RCC 7860 (cell line): ENCODE measurements at regions not wholly inside any gene's neighbourhood (a gene's known extent, or its start where the extent isn't known, plus 50 kb on each side); places are given as distances from the start of the nearest gene placed in this dataset.

Source experiments
- DNase-seq: peaks from one replicate; pipeline ENCODE4 v3.0.0-alpha.2; 2015; ENCODE audit warnings: low spot score
- FAIRE-seq: peaks from 2 replicates; lab custom pipeline; 2012; peaks lifted over from hg19 to GRCh38; lab: Jason Lieb, UNC

DNA sequence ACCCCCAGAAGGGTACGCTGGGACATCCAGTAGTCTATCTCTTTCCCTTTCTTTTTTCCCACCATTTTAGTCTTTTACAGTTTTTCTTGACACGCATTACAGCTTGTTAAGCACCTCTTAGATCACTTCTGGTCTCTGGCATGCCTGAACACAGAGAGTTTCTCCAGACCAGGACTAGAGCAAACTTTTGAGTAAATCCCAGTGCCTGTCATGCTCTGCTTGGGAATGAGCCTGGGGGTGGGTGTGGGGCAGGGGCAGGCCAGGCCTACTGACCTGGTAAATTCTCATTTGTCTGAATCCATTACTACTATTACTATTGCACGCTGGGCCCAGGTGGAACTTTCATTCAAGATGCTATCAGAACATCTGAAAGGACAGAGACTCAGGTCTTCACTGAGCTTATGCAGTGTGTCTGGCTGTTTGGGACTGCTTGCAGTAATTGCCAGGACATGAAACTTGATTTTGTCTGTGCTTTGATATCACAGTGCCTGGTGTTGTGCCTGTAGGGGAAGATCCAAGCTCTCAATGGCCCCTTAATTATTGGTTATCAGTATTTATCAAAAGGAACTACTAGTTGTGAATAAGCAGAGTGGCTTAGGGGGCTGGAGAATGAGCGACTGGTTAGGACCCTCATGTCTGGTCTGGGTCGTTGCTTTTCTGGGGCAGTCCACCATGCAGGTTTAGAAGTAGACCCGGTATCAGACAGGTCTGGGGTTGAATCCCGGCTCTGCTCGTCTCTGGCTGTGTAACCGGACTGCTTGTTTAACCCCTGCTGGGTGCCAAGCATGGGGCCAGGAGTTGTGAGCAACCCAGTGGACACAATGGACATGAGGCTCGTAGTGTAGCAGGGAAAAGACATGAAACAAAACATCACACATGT lies 196.1 kb upstream of the TLE3 start:
- DNase-seq (no peak), FAIRE-seq (no peak)

DNA sequence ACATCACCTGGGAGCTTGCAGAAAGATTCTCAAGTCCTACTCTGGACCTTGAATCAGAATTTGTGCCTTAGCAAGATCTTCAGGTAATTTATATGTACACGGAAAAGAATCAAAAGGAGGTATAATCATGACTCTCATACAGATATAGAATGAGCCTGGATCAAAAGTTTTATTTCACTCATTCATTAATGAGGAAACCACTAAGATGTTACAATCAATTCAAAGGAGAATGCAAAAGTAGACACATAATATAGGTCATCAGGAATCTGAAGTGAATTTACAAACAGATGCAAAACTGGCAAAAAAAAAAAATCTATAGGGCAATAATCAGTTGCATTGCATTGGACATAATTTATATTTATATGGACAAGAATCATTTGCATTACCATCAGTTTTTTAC lies 195.4 kb upstream of the TLE3 start:
- DNase-seq (no peak), FAIRE-seq (no peak)

DNA sequence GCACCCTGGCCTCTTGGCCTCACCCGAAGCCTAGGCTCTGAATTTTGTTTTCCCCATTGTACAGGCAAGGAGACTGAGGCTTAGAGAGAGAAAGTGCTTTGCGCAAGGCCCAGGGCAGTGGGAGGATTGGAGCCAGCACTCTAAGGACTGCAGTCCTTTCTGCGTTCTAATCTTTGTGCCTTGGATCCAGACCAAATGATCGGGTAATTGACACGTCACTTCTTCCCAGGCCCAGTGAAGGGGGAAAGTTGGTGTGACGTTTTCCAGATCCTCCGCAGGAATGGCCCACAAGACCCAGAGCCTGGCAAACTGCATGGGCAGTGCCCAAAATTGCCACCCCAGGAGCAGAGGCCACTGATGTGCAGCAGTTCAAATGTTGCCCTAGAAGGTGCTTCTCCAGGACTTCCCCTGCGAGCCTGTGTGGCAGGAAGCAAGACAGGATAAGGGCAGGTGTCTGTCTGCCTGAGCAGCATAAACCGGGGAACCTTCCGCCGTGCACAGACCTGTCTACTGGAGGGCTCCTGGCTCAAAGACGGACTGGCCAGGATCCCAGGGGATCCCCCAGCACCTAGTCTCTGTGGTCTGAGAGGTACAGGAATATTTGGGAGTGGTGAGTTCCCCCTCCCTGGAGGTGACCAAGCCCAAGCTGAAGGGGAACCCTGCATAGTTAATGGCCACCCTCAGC lies 194.5 kb upstream of the TLE3 start:
- FAIRE-seq = no peak
- DNase-seq = no peak

DNA sequence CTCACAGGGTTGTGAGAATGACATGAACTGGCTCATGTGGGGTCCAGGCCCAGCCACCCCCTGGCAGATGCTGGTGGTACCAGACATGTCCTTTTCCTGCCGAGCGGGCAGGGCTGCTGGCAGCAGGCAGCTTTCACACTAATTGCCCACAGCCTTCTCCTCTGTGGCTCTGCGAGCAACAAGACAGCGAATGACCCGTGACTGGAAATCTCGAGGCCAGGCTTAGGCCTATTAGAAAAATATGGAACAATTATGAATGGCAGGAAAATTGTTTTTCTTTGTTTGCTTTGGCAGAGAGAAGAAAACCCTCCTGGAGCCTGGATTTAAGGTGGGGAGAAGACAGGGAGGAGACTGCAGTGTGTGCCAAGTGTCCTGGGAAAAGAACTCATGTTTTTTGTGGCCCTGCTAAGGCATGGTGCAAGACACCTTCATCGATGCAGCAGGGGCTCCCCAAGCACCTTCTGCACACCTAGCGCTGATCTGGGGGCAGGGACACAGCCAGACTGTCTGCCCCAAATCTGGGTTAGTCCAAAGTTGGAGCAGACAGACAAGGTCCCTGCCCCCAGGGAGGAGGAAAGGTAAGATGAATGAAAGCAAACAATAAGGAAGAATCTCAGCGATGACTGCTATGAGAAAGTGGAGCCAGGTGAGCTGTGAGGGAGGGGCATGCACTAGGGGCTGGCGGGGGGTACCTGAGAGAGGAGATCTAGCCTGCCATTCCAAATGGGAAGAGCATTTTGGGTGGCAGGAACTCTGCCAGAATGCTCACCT lies 193.8 kb upstream of the TLE3 start:
- FAIRE-seq = no peak
- DNase-seq = no peak

DNA sequence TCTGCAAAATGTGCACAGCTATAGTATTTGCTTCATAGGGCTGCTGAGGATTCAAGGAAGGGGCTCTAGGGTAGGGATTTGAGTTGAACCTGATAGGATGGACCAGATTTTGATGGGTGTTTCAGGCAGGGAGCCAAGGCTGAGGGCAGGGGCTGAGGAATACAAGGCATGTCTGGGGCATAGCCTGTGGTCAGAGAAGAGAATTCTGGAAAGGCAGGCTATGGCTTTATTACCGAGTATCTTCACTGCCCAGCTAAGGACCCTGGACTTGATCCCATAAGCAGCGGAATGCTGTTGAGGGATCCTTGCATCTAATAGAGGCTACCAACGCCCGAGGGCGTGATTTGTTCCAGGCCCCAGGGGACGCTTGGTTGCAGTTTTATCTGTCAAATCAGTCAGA lies 193.0 kb upstream of the TLE3 start:
- FAIRE-seq (no peak), DNase-seq (no peak)

DNA sequence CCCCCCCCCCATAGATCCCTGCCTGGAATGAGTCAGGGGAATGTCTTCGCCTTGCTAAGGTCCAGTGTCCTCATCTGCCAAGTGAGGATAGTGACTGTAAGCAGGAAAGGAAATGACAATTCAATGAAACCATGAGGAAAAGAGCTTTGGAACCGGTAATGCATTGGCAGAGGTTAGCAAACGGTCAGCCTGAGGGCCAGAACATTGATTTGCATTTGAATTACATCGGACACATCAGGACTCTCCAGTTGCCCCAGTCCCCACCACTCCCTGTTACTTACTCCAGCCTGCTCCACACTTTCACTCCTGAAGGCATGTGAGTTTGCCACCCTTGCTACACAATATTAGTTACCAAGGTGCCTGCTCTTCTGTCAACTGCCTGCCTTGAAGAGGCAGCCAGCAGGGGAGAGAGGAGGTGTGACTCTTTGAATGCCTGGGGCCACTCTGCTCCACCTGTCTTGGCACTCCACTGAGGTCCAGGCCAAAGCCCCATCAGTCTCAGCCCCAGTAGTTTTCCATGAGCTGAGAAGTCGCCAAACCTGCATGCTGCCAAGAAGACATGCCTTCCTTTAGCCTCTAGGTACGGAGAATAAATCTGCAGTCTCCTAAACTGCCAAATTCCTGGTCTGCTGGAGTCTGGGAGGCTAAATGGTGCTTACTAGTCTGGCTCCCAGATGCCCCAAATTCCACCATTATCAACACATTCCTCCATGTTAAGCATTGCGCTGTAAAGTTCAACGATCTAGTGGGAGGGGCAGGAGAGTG lies 191.7 kb upstream of the TLE3 start:
- no peak for FAIRE-seq
- no peak for DNase-seq

DNA sequence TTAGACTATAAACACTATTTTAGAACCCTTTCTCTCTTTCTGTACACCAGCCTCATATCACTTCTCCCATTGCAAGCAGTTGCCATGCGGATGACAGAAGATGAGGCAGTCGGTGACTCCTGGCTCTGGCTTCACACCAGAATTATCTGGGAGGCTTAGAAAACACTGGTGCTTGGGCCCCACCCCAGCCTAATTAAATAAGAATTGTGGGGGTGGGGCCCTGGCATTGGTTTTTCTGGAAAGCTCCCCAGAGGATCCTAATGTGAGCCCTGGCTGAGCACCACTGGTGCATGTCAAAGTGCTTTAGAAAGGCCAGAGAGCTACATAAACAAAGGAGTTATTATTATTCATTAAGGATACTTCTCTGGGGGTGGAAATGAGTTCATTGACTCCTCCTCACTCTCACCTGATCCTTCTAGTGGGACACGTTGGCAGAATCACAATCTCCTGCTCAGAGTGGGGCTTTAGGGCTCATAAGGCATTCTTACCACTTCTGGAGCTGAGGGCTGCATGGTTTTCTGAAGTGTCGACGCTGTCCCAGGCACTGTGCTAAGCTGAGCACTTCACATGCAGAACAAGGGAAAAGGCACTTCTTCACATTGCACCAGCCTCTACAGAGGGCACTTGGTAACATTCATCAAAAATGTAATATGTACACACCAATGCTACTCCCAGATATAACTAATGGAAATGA lies 188.5 kb upstream of the TLE3 start:
- DNase-seq = no peak
- no peak for FAIRE-seq

DNA sequence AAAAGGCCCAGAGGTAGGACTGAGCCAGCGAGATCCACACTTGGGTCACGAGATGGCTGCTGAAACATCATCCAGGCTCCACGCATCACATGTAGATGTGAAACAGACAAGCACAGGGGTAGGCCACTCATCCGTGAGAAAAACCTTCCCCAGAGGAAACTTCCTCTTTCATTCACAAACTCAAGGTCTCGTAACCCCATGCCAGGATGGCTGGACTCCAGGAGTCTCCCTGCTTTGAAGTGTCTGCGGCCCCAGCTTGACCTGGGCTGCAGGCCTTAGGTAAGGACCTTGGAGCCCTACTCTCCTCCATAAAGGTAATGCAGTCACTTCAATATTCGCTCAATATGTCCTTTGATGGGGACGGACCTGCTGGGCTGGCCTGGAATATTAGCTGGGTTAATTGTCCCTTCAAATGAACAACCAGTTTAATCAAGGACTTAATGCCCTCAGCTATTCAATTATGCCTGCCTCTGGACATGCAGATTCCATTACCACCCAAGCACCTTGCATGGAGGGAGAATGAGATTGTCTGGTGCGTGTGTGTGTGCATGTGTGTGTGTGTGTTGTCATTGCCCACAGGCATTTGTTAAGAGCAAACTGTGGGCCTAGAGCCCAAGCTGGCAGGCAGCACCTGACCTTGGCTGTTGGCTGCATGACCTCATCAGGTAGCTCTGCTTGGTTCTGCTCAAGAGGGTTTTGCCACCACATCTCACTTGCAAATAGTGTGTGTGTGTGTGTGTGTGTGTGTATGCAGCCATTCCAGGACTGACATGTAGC lies 186.9 kb upstream of the TLE3 start:
- no peak for FAIRE-seq
- no peak for DNase-seq

DNA sequence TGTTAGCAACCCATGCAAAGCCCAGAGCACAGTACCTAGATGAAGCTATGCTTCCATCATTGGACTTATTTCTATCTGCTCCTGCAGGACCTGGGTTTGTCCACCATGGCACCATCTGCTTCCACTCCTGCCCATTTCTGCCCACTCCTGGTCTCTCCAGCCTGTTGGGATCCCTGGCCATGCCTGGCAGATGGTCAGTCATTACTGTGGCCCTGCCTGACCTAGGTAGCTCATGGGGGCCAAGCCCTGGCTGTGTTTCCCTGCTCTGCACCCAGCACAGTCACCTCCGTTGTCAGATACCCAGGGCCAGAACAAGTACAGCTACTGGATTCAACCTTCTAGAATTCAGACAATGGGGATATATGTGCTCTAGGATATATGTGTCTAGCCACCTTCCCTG lies 185.8 kb upstream of the TLE3 start:
- DNase-seq (no peak), FAIRE-seq (no peak)

DNA sequence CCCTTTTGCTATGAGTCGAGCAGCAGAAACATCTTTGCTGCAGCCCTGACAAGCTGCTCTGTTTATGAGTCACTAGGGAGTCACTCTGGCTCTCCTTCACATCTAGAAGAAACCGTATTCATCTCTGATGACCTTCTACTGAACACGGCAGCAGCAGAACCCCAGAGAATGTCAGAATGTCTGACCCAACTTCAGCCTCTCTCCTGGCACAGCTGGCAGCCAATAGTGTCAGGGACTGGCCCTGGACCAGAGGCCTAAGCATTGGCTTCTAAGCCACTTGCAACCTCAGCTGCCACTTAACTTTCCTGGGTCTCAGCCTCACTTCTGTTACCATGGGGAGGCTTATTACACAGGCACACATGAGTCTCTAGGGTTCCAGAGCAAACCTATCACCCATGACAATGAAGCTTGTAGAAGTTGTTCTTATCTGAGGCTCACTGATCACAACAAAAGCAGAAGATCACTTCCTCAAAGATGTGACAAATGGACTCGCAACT lies 184.1 kb upstream of the TLE3 start:
- DNase-seq (no peak), FAIRE-seq (no peak)

DNA sequence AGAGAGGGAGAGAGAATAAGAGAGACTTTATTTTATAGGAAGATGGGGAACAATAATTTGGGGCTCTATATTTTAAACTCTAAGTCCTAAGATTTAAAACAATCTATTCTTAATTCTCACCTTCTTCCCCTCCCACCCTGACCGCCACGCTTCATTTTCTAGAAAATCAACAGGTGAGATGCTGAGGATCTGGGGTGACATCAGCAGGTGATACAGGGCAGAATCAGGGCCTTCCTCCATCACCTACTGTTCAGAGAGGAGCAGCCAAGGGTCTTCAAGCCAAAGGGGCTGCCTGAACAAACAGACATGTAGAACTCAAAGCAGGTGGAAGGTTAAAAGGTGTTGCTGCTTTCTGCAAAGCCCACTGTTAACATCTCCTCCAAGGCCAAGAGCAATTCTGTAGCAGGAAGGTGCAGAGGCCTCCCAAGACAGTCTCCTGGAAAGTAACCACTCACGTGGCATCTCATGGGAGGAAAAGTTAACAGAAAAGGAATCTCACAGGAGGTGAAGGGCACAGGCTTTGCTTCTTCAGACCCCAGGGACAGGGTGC lies 183.6 kb upstream of the TLE3 start:
- no peak for DNase-seq
- FAIRE-seq = no peak

DNA sequence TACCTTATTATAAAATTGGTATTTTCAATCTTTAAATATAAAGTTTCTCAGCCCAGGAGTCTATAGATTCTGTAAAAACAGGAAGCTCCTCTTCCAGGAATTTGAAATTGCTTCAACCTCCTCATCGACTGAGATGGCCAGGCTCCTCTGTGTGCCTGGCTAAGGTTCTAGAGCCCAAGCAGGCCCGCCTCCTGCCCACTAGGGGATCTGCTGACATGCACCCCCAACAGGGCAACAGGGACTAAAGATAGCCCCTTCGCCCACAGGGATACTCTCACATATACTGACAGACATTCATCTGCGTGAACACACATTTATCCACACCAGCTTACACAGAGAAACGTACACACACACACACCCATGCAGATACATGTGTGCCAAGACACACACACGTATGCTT lies 183.1 kb upstream of the TLE3 start:
- FAIRE-seq (no peak), DNase-seq (no peak)

DNA sequence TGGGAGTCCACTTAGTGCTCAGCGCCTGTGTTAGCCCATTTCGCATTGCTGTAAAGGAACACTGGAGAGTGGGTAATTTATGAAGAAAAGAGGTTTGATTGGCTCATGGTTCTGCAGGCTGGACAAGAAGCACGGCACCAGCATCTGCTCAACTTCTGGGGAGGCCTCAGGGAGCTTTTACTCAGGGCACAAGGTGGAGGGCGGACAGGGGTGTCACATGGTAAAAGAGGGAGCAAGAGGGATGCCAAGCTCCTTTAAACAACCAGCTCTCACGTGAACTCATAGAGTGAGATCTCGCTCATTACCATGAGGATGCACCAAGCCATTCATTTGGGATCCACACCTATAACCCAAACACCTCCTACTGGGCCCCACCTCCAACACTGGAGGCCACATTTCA lies 181.4 kb upstream of the TLE3 start:
- DNase-seq (no peak), FAIRE-seq (no peak)

DNA sequence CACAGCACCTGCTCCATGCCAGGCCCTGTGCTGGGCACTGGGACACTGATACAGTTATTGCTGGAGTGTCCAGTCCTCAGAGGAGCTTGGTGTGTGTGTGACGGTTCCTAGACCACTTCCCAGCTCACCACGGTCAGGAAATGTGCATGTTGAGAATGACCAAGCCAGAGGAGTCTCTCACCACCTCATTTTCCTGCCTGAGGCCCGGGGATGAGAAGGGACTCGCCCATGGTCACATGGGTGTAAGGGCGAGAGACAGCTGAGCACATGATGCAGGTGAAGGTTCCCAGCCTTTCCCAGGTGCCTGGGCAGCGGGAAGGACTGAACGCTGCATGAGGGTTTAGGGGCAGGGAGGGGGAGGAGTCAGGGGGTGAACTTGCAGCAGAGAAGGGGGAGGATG lies 180.9 kb upstream of the TLE3 start:
- FAIRE-seq (no peak), DNase-seq (no peak)

DNA sequence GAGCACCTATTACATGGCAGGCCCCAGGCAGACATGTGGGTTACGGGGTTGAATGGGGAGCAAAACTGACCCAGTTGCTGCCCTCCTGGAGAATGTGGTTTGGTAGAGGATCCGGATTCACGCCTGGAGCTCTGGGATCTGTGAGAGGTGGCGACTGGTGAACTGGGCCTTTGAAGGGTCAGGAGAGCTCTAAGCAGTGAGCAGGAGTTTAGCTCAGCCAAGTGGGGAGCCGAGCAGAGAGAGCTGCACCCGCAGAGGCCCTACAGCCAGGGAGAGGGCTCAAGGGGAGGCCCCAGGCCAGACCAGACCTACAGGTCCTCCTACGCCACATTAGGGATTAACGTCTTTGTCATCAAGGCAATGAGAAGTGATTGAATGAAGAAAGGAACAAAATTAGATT lies 179.8 kb upstream of the TLE3 start:
- DNase-seq = no peak
- no peak for FAIRE-seq

DNA sequence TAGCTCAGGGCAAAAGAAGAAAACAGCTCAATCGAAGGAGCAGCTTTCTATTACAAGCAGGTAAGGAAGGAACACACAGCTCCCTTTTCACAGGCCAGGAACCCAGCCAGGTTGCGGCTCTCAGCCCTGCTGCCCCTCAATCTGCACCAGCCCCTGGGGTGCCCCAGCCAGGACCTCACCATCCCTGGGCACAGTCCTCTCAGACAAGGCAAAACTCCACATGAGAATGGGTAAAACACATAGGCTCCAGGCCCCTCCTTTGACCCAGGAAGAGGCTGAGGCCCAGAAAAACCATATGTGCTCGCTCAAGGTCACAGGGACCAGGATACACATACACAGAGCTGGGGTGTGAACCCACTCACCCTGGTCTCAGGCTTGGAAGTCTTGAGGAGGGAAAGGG lies 178.7 kb upstream of the TLE3 start:
- no peak for FAIRE-seq
- no peak for DNase-seq

DNA sequence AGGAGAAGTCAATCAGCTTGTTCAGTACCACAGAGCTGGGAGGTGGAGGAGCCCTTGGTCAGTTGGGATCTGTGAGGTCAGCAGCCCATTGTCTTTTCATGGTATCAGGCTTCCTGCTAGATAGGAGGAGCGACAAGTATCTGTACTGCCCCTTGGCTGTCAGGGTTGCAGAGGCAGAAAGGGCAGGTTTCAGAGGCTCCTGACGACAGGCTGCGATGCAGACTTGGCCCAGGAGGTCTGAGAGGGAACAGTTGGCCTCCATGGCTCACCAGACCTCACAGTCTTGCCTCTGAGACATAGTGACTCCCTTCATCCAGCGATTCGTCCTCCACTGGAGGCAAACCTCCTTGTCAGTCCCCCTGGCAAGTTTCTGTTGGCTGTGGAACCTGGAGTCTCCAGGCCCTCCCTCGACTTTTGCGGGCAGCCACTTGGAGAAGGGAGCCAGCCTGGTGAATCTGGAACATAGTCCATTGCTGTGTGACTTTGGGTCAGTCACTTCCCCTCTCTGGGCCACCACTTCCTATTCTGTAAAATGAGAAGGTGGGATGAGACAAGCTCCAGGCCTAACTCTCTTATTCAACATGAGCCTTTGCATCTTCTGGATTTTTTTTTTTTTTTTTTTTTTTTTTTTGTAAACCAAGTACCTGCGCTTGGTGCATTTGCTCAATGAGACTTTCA lies 177.9 kb upstream of the TLE3 start:
- DNase-seq (no peak), FAIRE-seq (no peak)

DNA sequence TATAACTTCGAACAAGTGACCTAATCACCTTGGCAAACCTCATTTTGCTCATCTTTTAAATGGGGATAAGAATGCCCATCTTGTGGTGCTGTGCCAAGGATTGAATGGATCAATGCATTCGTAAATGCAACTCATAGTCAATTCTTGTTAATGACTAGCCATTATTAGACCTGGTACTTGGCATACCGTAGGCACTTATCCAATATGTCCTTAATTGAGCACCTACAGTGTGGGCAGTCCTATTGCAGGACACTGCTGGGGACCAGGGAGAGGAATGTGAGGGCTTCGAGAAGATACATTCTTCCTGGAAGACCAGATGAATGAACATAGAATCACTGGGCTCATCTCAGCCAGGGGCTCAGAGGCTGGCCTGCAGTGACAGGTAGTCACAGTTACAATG lies 177.2 kb upstream of the TLE3 start:
- DNase-seq (no peak), FAIRE-seq (no peak)
